ENCODE measurements at regions not wholly inside any gene's neighbourhood (a gene's known extent, or its start where the extent isn't known, plus 50 kb on each side); places are given as distances from the start of the nearest gene placed in this dataset.
"Not testable (repeated sequence)": the region's sequence is repeated elsewhere in the genome, so short reads cannot be mapped to it uniquely, and the experiment has no call there.

DNA sequence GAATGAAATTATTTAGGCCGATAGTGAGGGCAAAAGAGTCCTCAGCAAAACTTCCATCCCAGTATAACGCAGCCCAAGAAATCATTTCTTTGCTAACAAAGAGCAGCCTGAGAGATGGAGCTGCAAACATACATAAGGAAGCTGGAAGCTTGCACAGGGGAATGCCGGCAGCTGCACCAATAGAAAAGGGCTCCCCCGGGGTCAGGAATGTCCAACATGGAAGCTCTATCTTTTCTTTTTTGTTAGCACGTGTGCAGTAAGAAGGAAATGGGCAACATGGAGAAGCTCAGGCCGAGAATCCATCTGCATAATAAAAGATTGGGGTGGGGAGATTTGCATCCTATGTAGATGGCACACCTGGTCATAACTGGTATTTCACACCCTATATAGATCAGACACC lies 1363.5 kb upstream of the PCDH20 start:
- TF ChIP-seq ELF4 (IDR thresholded peaks at IDR 0.05) = no peak
- TF ChIP-seq FOXM1 (IDR thresholded peaks at IDR 0.05; ENCODE audit: borderline replicate concordance) = no peak
- no peak for TF ChIP-seq NFRKB (IDR thresholded peaks at IDR 0.05)
- TF ChIP-seq SUZ12 (IDR thresholded peaks at IDR 0.05) = no peak
- TF ChIP-seq FOXK2 (IDR thresholded peaks at IDR 0.05) = no peak
- no peak for TF ChIP-seq FOXA1 (IDR thresholded peaks at IDR 0.05)
- TF ChIP-seq TARDBP (IDR thresholded peaks at IDR 0.05) = no peak
- no peak for TF ChIP-seq BHLHE40 (IDR thresholded peaks at IDR 0.05; ENCODE audit: borderline replicate concordance)
- TF ChIP-seq ARNT (IDR thresholded peaks at IDR 0.05) = no peak
- no peak for TF ChIP-seq L3MBTL2 (conservative IDR thresholded peaks at IDR 0.05)
- TF ChIP-seq SP1 (IDR thresholded peaks at IDR 0.05) = no peak
- no peak for TF ChIP-seq ZNF384 (IDR thresholded peaks at IDR 0.05)
- no peak for TF ChIP-seq CTBP1 (IDR thresholded peaks at IDR 0.05; ENCODE audit: borderline replicate concordance)
- TF ChIP-seq HDGF (IDR thresholded peaks at IDR 0.05; ENCODE audit: borderline replicate concordance) = no peak
- DNase-seq (ENCODE audit: extremely low spot score) = no peak
- CTCF ChIA-PET = interaction anchor here (0.8 kb wide), 1 partner anchor 12 kb away, joined by 3 read pairs; no protein-coding TSS in a partner anchor
- POLR2A ChIA-PET = no interaction called here

- ChIA-PET CTCF (interaction anchor here (0.7 to 0.9 kb wide), 2 partner anchors 11 to 12 kb away, joined by 3 to 6 read pairs; no protein-coding TSS in a partner anchor), POLR2A (no interaction called here)
- no peak for DNase-seq (ENCODE audit: extremely low spot score)
- TF ChIP-seq ARNT (IDR thresholded peaks at IDR 0.05) (no peak), HDGF (IDR thresholded peaks at IDR 0.05; ENCODE audit: borderline replicate concordance) (no peak), LEF1 (IDR thresholded peaks at IDR 0.05; ENCODE audit: borderline replicate concordance) (no peak), FOXM1 (IDR thresholded peaks at IDR 0.05; ENCODE audit: borderline replicate concordance) (no peak), ZNF384 (IDR thresholded peaks at IDR 0.05) (no peak), TARDBP (IDR thresholded peaks at IDR 0.05) (no peak), SP1 (IDR thresholded peaks at IDR 0.05) (no peak), SUZ12 (IDR thresholded peaks at IDR 0.05) (no peak), FOXA1 (IDR thresholded peaks at IDR 0.05) (no peak), L3MBTL2 (conservative IDR thresholded peaks at IDR 0.05) (no peak), ELF4 (IDR thresholded peaks at IDR 0.05) (no peak), PKNOX1 (IDR thresholded peaks at IDR 0.05) (no peak), FOXK2 (IDR thresholded peaks at IDR 0.05) (no peak), CTBP1 (IDR thresholded peaks at IDR 0.05; ENCODE audit: borderline replicate concordance) (no peak), NFRKB (IDR thresholded peaks at IDR 0.05) (no peak)
Measured at GRCh38 chr13:62767473-62767872, 1351.8 kb upstream of the PCDH20 start.

GRCh38 chr13:62760724-62761123 lies 1345.1 kb upstream of the PCDH20 start:
- ChIA-PET CTCF (no interaction called here), POLR2A (no interaction called here)
- TF ChIP-seq ZNF384 (IDR thresholded peaks at IDR 0.05) (no peak), BHLHE40 (IDR thresholded peaks at IDR 0.05; ENCODE audit: borderline replicate concordance) (no peak), SP1 (IDR thresholded peaks at IDR 0.05) (no peak), PKNOX1 (IDR thresholded peaks at IDR 0.05) (no peak), CTBP1 (IDR thresholded peaks at IDR 0.05; ENCODE audit: borderline replicate concordance) (no peak), LEF1 (IDR thresholded peaks at IDR 0.05; ENCODE audit: borderline replicate concordance) (no peak), HDGF (IDR thresholded peaks at IDR 0.05; ENCODE audit: borderline replicate concordance) (no peak), FOXA1 (IDR thresholded peaks at IDR 0.05) (no peak), FOXK2 (IDR thresholded peaks at IDR 0.05) (no peak), ELF4 (IDR thresholded peaks at IDR 0.05) (no peak), FOXM1 (IDR thresholded peaks at IDR 0.05; ENCODE audit: borderline replicate concordance) (no peak), TARDBP (IDR thresholded peaks at IDR 0.05) (no peak), NFRKB (IDR thresholded peaks at IDR 0.05) (no peak), ARNT (IDR thresholded peaks at IDR 0.05) (no peak), SUZ12 (IDR thresholded peaks at IDR 0.05) (no peak), L3MBTL2 (conservative IDR thresholded peaks at IDR 0.05) (no peak)
- DNase-seq (ENCODE audit: extremely low spot score) = no peak

DNA sequence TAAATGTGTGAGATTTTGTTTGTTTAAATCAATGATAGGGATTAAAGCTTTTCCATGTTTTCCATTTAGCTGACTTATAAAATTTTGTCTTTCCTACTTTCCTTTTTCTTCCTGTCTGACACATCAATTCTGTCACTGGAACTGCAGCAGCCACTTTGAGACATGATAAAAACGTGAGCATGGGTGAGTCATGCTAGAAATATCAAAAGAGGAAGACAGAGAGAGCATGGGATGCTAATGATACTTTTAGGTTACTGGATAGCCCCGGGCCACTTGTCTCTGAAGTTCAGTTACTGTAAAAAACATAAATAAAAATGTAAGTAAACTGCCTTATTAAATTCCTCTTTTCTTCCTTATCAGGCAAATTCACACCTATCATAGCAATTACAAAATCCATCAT lies 1332.0 kb upstream of the PCDH20 start:
- CTCF ChIA-PET = no interaction called here

GRCh38 chr13:62747152-62747551 lies 1331.5 kb upstream of the PCDH20 start:
- no peak for DNase-seq (ENCODE audit: extremely low spot score)
- TF ChIP-seq L3MBTL2 (conservative IDR thresholded peaks at IDR 0.05) = no peak
- no peak for TF ChIP-seq ZNF384 (IDR thresholded peaks at IDR 0.05)
- TF ChIP-seq TARDBP (IDR thresholded peaks at IDR 0.05) = no peak
- no peak for TF ChIP-seq FOXA1 (IDR thresholded peaks at IDR 0.05)
- TF ChIP-seq NFRKB (IDR thresholded peaks at IDR 0.05) = no peak
- CTCF ChIA-PET = interaction anchor here (0.7 kb wide), 1 partner anchor 102 kb away, joined by 3 read pairs; no protein-coding TSS in a partner anchor
- POLR2A ChIA-PET = no interaction called here

More for the DNA sequence above, 1332.0 kb upstream of the PCDH20 start:
- POLR2A ChIA-PET = no interaction called here
- TF ChIP-seq PKNOX1 (IDR thresholded peaks at IDR 0.05) (peak; percentile 60), BHLHE40 (IDR thresholded peaks at IDR 0.05; ENCODE audit: borderline replicate concordance) (peak; percentile 49), NFRKB (IDR thresholded peaks at IDR 0.05) (no peak), CTBP1 (IDR thresholded peaks at IDR 0.05; ENCODE audit: borderline replicate concordance) (no peak; the same call in 1 of the 2 replicates), LEF1 (IDR thresholded peaks at IDR 0.05; ENCODE audit: borderline replicate concordance) (no peak)
- peak; percentile 35 for DNase-seq (ENCODE audit: extremely low spot score)

DNA sequence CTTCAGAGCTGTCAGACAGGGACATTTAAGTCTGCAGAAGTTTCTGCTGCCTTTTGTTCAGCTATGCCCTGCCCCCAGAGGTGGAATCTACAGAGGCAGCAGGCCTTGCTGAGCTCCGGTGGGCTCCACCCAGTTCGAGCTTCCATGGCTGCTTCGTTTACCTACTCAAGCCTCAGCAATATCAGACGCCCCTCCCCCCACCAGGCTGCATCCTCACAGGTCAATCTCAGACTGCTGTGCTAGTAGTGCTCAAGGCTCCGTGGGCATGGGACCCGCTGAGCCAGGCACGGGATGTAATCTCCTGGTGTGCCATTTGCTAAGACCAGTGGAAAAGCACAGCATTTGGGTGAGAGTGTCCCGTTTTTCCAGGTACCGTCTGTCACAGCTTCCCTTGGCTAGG lies 1314.1 kb upstream of the PCDH20 start:
- DNase-seq (ENCODE audit: extremely low spot score); POLR2A ChIA-PET; CTCF ChIA-PET: not testable (repeated sequence)

DNA sequence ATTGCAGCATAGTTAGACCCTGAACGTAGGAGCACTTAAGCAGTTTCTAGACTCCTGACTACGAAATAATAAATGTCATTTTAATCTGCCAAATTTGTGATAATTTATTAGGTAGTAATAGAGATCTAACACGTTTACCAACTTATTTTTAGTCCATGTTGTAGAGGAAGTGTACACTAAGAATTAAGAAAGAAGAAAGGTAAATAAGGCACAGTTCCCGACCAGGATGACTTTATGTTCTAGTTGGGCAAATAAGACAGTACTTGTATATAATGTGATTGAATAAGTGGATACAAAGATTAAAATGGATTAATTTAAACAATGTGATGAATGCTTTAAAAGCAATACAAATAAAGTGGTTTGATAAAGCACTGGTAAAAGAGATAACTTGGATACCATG lies 1306.2 kb upstream of the PCDH20 start:
- no peak for TF ChIP-seq LEF1 (IDR thresholded peaks at IDR 0.05; ENCODE audit: borderline replicate concordance)
- DNase-seq (ENCODE audit: extremely low spot score) = no peak
- CTCF ChIA-PET = interaction anchor here (1.1 kb wide), 1 partner anchor 10 kb away, joined by 3 read pairs; no protein-coding TSS in a partner anchor
- POLR2A ChIA-PET = no interaction called here

- POLR2A ChIA-PET; DNase-seq (ENCODE audit: extremely low spot score); CTCF ChIA-PET: not testable (repeated sequence)
Measured at GRCh38 chr13:62711948-62712347, 1296.3 kb upstream of the PCDH20 start.

All from HEK293T (cell line).